Stimulated activated CD8-positive, alpha-beta memory T cell treated with anti-CD3 and anti-CD28 coated beads, Interleukin-4, amount 100 ng/mL, for 24 hours (primary cell): ENCODE measurements at regions not wholly inside any gene's neighbourhood (a gene's known extent, or its start where the extent isn't known, plus 50 kb on each side); places are given as distances from the start of the nearest gene placed in this dataset.

ENCODE experiments used
- DNase-seq: peaks from one replicate; pipeline ENCODE4 v3.0.0-alpha.2; 2020; ENCODE audit warnings: low read depth

- DNase-seq: no peak
Observed at GRCh38 chr5:165201369-165201768, 1696.0 kb downstream of the MAT2B start.

DNA sequence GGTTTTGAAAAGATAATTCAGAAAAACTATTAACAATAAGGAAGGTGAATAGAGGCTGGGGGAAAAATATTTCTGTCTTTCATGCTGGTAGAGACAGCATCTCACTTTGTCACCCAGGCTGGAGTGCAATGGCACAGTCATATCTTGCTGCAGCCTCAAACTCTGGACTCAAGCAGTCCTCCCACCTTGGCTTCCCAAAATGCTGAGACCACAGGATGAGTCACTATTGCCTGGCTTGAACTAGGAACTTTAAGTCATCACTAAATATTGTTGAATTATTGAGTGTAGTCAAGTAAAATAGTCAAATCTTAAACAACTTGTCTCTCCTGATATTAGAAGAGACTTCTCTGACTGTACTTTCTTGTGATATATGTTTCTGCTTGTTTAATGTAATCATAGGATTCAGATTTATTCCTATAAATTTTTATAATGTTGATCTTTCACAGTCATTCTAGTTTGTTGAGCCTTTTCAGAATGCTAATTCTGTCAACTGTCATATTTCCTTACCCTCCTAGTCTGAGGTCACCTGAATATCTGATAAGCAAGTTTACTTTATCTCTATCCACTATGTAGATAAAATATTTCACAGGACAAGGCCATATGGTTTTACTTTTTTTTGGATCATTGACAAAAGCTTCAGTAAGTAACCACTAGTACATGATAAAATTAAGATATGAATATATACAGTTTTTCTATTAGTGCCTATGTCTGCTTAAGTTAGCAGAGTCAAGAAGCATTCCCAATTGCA lies 1696.5 kb downstream of the MAT2B start:
- DNase-seq: no peak

- no peak for DNase-seq
Observed at GRCh38 chr5:165202519-165202910, 1697.1 kb downstream of the MAT2B start.

DNA sequence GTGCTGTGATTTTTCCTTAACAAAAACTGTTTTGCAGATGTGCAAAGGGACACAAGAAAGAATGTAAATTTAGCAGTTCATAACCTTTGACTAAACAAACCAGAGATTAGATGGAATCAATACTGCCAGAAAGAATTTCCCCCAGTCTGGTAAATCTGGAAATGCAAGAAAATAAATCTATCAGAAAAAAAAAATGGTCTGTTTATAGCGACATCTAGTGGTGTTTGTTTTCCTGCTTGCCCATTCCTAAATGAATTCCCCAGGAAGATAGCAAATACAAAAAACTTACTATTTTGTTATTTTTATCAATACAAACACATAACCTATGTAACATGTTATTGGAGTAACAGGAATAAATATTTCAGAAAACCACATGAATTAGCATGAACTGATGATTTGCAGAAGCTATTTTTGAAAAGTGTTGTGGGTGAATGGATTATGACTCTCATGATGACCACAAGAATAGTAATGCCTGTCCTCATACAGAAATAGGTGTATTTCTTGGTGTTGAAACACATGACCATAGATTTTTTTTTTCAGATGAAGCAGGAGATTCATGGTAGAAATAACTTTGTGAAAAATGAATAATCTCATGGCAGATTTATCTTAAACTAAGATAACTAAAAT lies 1703.8 kb downstream of the MAT2B start:
- DNase-seq: no peak

DNA sequence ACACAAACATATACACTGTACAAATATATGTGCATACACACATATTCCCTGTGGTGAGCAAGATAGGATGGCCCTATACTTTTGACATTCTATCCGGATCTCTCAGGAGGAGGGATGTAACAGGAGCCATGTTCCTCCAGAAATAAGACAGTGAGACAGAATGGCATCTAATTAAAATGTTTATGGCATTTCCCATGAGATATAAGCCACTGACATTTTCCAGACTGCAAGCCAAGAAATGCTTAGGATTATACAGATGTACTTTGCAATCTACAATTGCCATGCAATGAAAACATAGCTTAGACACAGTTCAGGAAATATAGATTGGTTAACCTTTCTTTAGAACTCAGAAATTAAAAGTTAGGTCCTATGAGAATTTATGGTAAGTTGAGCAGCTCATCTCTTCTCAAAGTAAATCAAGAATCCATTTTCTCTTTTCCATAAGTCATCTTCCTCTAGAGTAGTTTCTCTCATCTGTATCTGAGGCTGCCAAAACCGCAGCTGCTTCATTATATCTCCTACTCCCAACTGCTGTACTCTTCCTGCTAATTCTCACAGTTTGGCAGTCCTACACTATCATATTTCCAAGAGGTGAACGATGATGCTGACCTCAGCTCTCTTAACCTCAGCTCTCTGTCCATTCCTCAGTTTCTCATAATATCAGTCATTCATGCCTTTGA lies 1719.1 kb downstream of the MAT2B start:
- DNase-seq: no peak

DNA sequence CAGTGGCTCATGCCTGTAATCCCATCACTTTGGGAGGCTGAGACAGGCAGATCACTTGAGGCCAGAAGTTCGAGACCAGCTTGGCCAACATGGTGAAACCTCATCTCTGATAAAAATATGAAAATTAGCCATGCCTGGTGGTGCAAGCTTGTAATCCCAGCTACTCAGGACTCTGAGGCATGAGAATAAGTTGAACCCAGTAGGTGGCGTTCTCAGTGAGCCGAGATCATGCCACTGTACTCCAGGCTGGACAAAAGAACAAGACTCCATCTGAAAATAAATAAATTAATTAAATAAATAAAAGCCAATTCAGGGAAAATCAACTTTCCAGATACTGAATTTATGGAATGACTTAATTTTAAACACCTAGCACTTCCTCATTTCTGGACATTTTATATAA lies 1722.1 kb downstream of the MAT2B start:
- no peak for DNase-seq

- DNase-seq: no peak
Observed at GRCh38 chr5:165228184-165228583, 1722.8 kb downstream of the MAT2B start.

- no peak for DNase-seq
Observed at GRCh38 chr5:165231821-165232508, 1726.5 kb downstream of the MAT2B start.

GRCh38 chr5:165232509-165233028 lies 1727.2 kb downstream of the MAT2B start:
- no peak for DNase-seq

DNA sequence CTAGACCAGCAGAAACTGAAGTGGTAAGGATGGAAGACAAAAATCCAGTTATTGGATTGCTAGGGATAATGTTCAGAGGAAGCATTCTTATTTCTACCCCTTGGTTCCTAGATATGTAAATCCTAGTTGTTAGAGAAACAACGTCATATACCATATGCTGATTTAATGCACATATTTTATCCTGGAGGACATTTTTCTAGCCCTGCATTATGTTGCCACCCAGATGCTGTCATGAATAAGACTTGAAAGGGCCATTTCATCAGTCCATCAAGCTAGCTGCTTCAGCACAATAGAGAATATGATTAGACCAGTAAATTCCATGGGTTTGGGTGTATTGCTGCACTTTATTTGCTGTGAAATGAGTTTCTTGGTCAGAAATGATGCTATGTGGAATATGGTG lies 1736.4 kb downstream of the MAT2B start:
- DNase-seq: no peak

DNA sequence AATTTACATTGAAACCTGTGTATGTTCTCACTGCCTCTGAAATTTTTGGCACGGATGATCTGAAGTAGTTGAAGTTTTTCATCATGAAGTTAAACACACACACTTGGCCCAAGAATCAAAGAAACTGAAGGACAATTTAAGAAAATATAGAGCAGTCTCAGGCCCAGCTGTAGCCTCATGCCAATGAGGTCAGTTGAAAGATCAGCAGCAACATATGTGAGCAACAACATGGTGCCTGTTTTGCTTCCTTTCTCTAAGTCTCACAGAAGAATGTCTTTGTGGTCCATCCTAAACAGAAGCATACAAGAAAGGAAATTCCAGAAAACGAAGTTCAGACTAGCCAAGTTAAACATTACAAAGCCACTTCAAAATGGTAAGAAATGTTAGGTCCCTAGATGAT lies 1737.2 kb downstream of the MAT2B start:
- no peak for DNase-seq

DNA sequence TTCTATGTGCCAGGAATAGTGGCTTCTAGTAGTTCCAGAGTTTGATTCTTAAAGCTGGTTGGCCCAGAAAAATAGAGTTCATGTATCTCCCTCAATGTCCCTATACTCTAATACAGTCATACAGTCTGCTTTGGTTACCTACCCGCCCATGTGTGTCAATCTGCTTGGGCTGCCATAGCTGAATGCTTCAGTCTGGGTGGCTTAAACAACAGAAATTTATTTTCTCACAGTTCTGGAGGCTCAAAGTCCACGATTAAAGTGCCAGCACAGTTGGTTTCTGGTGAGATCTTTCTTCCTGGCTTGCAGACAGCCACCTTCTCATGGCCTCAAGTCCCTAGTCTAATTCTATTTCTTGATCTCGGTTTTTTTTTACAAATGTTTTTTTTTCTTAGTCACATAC lies 1739.0 kb downstream of the MAT2B start:
- no peak for DNase-seq

- no peak for DNase-seq
Observed at GRCh38 chr5:165258197-165258771, 1752.9 kb downstream of the MAT2B start.

DNA sequence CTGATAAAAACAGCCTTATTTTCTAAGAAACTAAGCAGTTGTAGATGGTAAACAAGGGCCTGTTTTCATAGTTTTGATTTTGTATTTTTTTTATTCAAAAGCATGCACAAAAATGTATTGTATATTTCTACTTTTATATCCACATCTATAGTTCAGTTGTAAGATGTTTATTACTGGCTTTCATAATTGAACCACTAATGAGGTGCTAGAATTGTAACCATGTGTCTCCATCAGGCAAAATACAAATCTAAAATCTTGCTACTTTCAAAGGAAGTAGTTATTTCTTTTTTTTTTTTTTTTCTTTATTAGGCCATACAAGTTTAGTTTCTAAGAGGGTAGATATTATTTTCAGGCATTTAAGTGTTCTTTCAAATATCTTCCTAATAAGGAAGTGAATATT lies 1755.0 kb downstream of the MAT2B start:
- DNase-seq: no peak

- DNase-seq: no peak
Observed at GRCh38 chr5:165263536-165263935, 1758.1 kb downstream of the MAT2B start.

DNA sequence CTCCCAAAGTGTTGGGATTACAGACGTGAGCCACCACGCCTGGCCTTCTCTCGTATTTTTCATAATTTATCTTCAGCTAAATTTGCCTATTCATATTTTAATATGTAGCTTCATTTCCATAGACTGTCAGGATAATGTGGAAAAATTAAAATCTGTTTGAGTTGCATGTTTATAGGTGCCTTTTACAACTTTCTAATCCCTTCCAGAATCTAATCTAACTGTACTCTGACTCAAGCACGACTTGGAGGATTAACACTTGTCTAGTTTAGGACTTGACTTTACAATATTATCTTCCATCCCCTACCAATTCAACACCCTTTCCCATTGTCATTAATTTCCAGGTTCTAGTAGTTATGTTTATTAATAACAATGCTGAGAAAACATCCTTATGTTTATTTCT lies 1761.5 kb downstream of the MAT2B start:
- no peak for DNase-seq

DNA sequence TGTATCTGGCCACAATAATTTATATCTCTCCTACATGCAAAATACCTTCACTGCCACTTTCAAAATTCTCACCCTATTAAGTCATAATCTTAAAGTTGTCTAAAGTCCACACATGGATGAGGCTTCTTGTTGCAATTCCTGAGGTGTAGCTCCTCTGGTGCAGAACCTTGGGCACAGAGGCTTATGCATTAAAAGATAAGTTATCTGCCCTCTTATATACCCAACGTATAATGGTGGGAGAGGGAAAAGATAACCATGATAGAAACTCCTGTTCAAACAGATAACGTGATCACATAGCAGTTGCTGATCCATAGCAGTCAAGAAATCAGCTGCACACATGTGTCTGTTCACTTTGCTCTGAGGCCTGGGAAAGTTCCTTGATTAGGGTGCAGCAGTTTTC lies 1767.0 kb downstream of the MAT2B start:
- no peak for DNase-seq

DNA sequence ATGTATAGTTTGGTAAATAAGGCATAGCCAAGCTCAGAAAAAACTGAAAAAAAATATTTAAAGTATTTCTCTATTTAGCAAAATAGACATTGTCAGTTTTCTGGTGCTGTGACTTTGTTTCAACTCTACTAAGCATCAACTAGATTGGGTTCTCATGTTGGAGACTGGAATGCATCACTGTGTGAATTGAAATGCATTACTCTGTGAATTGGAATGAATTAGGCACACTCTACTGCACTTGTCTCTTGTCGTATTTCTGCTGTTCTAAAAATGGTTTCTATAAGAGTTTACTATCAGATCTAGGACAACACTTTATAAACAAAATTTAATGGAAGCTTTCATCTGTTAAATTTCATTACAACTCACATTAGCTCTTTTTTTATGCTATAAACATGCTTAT lies 1772.2 kb downstream of the MAT2B start:
- DNase-seq: no peak

GRCh38 chr5:165282491-165282890 lies 1777.1 kb downstream of the MAT2B start:
- DNase-seq: no peak

GRCh38 chr5:165286692-165287091 lies 1781.3 kb downstream of the MAT2B start:
- no peak for DNase-seq

- DNase-seq: no peak
Observed at GRCh38 chr5:165290535-165290934, 1785.1 kb downstream of the MAT2B start.
